ENCODE measurements at regions not wholly inside any gene's neighbourhood (a gene's known extent, or its start where the extent isn't known, plus 50 kb on each side); places are given as distances from the start of the nearest gene placed in this dataset.

DNA sequence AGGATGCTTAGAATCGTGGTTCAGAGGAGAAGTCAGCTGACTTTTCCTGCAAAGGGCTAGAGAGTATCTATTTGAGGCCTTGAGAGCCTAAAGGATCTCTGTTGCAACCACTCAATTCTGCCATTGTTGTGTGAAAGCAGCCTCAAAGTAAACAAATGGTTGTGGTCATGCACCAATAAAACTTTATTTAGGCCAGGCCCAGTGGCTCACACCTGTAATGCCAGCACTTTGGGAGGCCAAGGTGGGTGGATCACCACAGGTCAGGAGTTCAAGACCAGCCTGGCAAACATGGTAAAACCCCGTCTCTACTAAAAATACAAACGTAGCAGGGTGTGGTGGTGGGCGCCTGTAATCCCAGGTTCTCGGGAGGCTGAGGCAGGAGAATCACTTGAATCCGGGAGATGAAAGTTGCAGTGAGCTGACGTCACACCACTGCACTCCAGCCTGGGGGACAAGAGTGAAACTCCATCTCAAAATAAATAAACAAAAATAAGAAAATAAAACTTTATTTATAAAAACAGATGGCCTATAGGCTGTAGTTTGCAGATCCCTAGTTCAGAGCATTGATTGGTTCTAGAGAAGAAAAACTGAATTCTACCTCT lies 135.9 kb upstream of the KLF4 start:
- no peak overlapping the region for H3K4me2 ChIP-seq (ENCODE audit: insufficient read depth, low read length)
- intact Hi-C loops (cut with micrococcal nuclease): no loop called here
- no peak overlapping the region for H2AFZ ChIP-seq (ENCODE audit: low read depth, low read length)
- POLR2A ChIA-PET: no interaction called here
- no peak for DNase-seq (ENCODE audit: low read depth, low spot score)
- H3K36me3 ChIP-seq (ENCODE audit: control insufficient read depth in 2 of 2, extremely low read depth in 1 of 2, insufficient read depth in 2 of 2, low read length in 2 of 2): no peaks in the 10 kb centered on the region
- CTCF ChIA-PET: no interaction called here
- no peak for FAIRE-seq
- dilution Hi-C loops (cut with MboI; ENCODE audit: extremely low pct_ligation_motif_present, low sequenced_read_pairs): no loop called here
- no peaks in the 10 kb centered on the region for H4K20me1 ChIP-seq (replicated peaks; ENCODE audit: control insufficient read depth, extremely low read depth, insufficient read depth, low read length)
- no peak overlapping the region for H3K27ac ChIP-seq (ENCODE audit: insufficient read depth, low read depth, low read length)
- TF ChIP-seq JUN (IDR thresholded peaks at IDR 0.05; ENCODE audit: borderline replicate concordance, insufficient read depth, insufficient read length, low read depth): no peak
- no peak for TF ChIP-seq FOS (IDR thresholded peaks at IDR 0.05; ENCODE audit: borderline replicate concordance, insufficient read depth, low read length)
- no peak for TF ChIP-seq MYC (IDR thresholded peaks at IDR 0.05; ENCODE audit: low read depth, low read length)
- TF ChIP-seq, protein P1, sequence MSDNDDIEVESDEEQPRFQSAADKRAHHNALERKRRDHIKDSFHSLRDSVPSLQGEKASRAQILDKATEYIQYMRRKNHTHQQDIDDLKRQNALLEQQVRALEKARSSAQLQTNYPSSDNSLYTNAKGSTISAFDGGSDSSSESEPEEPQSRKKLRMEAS (IDR thresholded peaks at IDR 0.05; ENCODE audit: insufficient read depth, insufficient read length): no peak
- no peak for TF ChIP-seq POLR2A (IDR thresholded peaks at IDR 0.05; ENCODE audit: low read depth, low read length)
- no peak for TF ChIP-seq GATA2 (IDR thresholded peaks at IDR 0.05; ENCODE audit: insufficient read depth, insufficient read length, low read depth, low read length)
- TF ChIP-seq, protein P2, sequence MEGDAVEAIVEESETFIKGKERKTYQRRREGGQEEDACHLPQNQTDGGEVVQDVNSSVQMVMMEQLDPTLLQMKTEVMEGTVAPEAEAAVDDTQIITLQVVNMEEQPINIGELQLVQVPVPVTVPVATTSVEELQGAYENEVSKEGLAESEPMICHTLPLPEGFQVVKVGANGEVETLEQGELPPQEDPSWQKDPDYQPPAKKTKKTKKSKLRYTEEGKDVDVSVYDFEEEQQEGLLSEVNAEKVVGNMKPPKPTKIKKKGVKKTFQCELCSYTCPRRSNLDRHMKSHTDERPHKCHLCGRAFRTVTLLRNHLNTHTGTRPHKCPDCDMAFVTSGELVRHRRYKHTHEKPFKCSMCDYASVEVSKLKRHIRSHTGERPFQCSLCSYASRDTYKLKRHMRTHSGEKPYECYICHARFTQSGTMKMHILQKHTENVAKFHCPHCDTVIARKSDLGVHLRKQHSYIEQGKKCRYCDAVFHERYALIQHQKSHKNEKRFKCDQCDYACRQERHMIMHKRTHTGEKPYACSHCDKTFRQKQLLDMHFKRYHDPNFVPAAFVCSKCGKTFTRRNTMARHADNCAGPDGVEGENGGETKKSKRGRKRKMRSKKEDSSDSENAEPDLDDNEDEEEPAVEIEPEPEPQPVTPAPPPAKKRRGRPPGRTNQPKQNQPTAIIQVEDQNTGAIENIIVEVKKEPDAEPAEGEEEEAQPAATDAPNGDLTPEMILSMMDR (IDR thresholded peaks at IDR 0.05; ENCODE audit: extremely low read depth in 1 of 2, insufficient read depth in 1 of 2, low read depth in 1 of 2, low read length in 2 of 2): no peak
- no peak for TF ChIP-seq EZH2 (IDR thresholded peaks at IDR 0.05; ENCODE audit: borderline replicate concordance, low read depth, low read length, severe bottlenecking)
- TF ChIP-seq POLR2AphosphoS5 (IDR thresholded peaks at IDR 0.05; ENCODE audit: insufficient read depth, low read depth, low read length): no peak
- no peak overlapping the region for H3K9ac ChIP-seq (replicated peaks; ENCODE audit: extremely low read depth, insufficient read depth, low read length)
- BruUV-seq (replicated peaks): no TSS peak
- no peaks in the 10 kb centered on the region for H3K79me2 ChIP-seq (ENCODE audit: control insufficient read depth, insufficient read depth, low read length)
- H3K9me3 ChIP-seq (replicated peaks; ENCODE audit: control insufficient read depth, insufficient read depth, low read length): no peaks in the 10 kb centered on the region
- peaks cover 1 to 3% of the 10 kb centered on the region in 2 experiments for H3K27me3 ChIP-seq (ENCODE audit: control insufficient read depth in 2 of 2, insufficient read depth in 2 of 2, low read length in 2 of 2)
- no peak overlapping the region for H3K4me3 ChIP-seq (replicated peaks in 1 of 3; ENCODE audit: insufficient read depth in 1 of 3, low read depth in 1 of 3, low read length in 3 of 3)
- H3K4me1 ChIP-seq (ENCODE audit: control insufficient read depth, extremely low read depth, insufficient read depth, low read length): no peaks in the 10 kb centered on the region
- H3K9me1 ChIP-seq (replicated peaks; ENCODE audit: control insufficient read depth, extremely low read depth, insufficient read depth, low read length): no peaks in the 10 kb centered on the region

All from endothelial cell of umbilical vein (primary cell).